Stimulated activated memory B cell treated with anti-CD40 and anti-IgM and Interleukin-4, amounts not matched to agents 10 μg/mL and 1 μg/mL and 100 μg/mL, for 72 hours (primary cell): ENCODE measurements at regions not wholly inside any gene's neighbourhood (a gene's known extent, or its start where the extent isn't known, plus 50 kb on each side); places are given as distances from the start of the nearest gene placed in this dataset.

Source experiments
- ATAC-seq: fragments of 150-1000 bp; cut with Tn5 transposase; 2 replicates; pipeline ENCODE4 v1.10.0; 2021
- H3K27ac Mint-ChIP-seq: one replicate; pipeline ENCODE4 v1.8.0; 2022; ENCODE audit warnings: mild to moderate bottlenecking, mixed read lengths
- H3K27me3 Mint-ChIP-seq: one replicate; pipeline ENCODE4 v1.8.0; 2022; ENCODE audit warnings: mixed read lengths
- H3K36me3 Mint-ChIP-seq: one replicate; pipeline ENCODE4 v1.8.0; 2022; ENCODE audit warnings: mixed read lengths
- H3K4me1 Mint-ChIP-seq: one replicate; pipeline ENCODE4 v1.8.0; 2022; ENCODE audit warnings: mixed read lengths
- H3K4me3 Mint-ChIP-seq: one replicate; pipeline ENCODE4 v1.8.0; 2022; ENCODE audit warnings: mild to moderate bottlenecking, moderate library complexity, mixed read lengths
- H3K9me3 Mint-ChIP-seq: one replicate; pipeline ENCODE4 v1.8.0; 2022; ENCODE audit warnings: mixed read lengths

DNA sequence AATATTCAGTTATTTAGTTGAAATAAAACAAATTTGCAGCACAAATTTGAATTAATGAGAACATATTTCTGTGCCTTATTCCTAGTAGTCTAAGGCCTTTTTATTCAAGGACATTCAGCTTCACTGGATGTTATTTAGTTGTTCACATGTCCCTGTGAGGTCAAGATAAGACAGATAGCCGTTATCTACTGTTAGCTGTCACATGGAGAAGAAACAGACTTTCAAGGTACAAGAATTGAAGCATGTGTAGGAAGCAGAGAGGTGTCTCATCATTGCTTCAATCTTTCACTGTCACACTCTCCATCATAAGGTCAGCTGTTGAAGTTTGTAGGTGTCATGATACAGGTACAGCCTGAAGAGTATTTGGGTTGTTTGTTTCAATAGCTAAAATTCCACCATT is 112.9 kb upstream of the JAG1 start:
- H3K27me3 Mint-ChIP-seq, result no peaks in the 10 kb centered on the region
- no peak overlapping the region for H3K27ac Mint-ChIP-seq
- H3K9me3 Mint-ChIP-seq, result peaks cover 6% of the 10 kb centered on the region
- H3K36me3 Mint-ChIP-seq, result no peaks in the 10 kb centered on the region
- ATAC-seq, result no peak
- no peak overlapping the region for H3K4me3 Mint-ChIP-seq
- no peaks in the 10 kb centered on the region for H3K4me1 Mint-ChIP-seq

DNA sequence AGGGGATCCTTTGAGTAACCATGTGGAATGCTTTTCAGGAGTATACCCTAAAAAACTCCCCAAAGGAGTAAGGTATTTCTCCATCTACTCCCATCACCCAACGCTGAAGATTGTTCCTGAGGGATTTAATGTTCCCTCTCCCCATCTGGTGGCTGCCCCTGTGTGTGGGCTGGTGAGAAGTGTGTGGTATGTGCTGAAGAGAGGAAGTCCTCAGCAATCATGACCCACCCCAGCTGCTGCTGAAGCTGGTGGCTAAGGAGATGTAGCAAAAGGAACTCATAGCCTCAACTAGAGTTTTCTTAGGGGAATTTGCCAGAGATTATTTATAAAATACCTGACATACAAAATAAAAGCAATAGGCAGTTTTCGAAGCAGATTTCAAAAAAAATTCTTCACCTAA is 114.3 kb upstream of the JAG1 start:
- Mint-ChIP-seq H3K27me3 (no peaks in the 10 kb centered on the region), H3K36me3 (no peaks in the 10 kb centered on the region), H3K4me1 (no peaks in the 10 kb centered on the region), H3K9me3 (peaks cover 9% of the 10 kb centered on the region), H3K4me3 (no peak overlapping the region), H3K27ac (no peak overlapping the region)
- no peak for ATAC-seq

DNA sequence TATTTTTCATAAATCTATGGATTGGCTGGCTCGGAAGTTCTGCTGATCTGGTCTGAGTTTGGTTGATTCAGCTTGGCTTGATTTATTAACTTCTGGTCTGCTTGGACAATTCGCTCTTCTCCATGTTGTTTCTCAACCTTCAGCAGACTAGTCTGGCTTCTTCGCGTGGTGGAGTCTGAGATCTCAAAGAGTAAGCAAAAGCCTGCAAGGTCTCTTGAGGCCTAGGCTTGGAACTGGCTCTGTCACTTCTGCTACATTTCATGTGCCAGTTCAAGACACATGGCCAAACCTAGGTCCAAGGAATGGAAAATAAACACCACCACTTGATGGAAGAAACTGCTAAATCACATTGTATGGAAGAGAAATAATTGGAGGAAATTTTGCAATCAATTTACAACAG is 115.1 kb upstream of the JAG1 start:
- no peak overlapping the region for H3K4me3 Mint-ChIP-seq
- no peak overlapping the region for H3K27ac Mint-ChIP-seq
- ATAC-seq, result no peak
- no peaks in the 10 kb centered on the region for H3K36me3 Mint-ChIP-seq
- H3K4me1 Mint-ChIP-seq, result no peaks in the 10 kb centered on the region
- H3K9me3 Mint-ChIP-seq, result peaks cover 9% of the 10 kb centered on the region
- no peaks in the 10 kb centered on the region for H3K27me3 Mint-ChIP-seq

DNA sequence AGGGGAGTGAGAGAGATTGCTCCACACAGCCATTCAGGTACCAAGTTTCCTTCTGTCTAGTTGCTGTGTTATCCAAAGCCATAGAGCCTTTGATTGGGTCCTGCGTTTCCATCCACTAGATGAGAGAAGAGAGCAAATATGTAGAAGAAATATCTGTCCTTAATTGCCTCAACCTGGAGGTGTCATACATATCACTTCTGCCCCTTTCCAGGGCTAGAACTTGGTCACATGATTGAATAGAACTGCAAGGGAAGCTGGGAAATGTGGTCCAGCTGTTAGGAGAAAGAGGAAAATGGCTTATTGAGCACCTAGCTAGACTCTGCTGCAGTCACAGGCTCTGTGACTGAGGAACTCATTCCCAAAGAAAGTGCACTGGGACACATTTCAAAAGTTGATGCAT is 115.6 kb upstream of the JAG1 start:
- H3K4me3 Mint-ChIP-seq, result no peak overlapping the region
- H3K27ac Mint-ChIP-seq, result no peak overlapping the region
- ATAC-seq, result no peak
- no peaks in the 10 kb centered on the region for H3K36me3 Mint-ChIP-seq
- no peaks in the 10 kb centered on the region for H3K4me1 Mint-ChIP-seq
- peaks cover 9% of the 10 kb centered on the region for H3K9me3 Mint-ChIP-seq
- no peaks in the 10 kb centered on the region for H3K27me3 Mint-ChIP-seq

DNA sequence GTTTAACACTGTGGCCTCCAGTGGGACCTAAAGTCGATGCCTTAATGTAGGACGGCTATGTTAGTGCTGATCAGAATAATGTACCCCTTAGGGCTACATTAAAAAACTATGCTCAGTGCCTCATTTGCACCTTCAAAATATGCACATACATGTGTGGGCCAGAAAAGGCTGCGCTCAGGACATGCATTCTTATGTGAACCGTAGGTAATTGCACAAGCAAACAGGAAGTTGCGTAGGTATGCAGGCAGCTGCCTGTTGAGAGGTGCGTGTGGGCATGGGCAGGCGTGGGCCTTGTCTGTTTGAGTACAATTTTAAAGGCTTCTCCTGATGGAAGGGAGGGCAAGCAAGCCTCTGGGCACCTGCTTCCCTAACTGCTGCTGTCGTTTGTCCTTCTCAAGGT is 116.2 kb upstream of the JAG1 start:
- H3K36me3 Mint-ChIP-seq, result no peaks in the 10 kb centered on the region
- no peak for ATAC-seq

DNA sequence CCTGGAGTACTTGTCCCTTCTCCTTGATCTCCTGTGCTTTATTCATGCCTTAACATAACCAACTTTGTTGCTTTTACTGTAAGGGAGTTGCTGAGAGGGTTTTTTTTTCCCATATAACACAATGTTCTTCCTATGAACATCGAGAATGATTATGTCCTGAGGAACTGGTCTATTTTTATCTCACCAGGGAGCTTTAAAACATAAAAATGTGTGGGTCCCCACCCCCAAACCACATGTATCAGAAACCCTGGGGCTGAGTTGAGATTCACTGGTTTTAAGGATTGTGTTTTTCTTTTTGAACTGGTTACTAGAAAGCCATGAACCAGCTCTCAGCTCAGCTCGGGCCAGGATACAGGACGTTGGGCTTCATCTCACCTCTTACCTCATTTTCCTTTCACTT is 118.5 kb upstream of the JAG1 start:
- H3K4me3 Mint-ChIP-seq, result no peak overlapping the region
- H3K27me3 Mint-ChIP-seq, result no peaks in the 10 kb centered on the region
- H3K4me1 Mint-ChIP-seq, result no peaks in the 10 kb centered on the region
- no peak overlapping the region for H3K27ac Mint-ChIP-seq
- no peaks in the 10 kb centered on the region for H3K36me3 Mint-ChIP-seq
- H3K9me3 Mint-ChIP-seq, result peaks cover 9% of the 10 kb centered on the region
- ATAC-seq, result no peak

More for the DNA sequence above, 116.2 kb upstream of the JAG1 start:
- H3K4me1 Mint-ChIP-seq, result no peaks in the 10 kb centered on the region
- H3K27me3 Mint-ChIP-seq, result no peaks in the 10 kb centered on the region
- peaks cover 9% of the 10 kb centered on the region for H3K9me3 Mint-ChIP-seq
- no peak overlapping the region for H3K4me3 Mint-ChIP-seq
- H3K27ac Mint-ChIP-seq, result no peak overlapping the region

DNA sequence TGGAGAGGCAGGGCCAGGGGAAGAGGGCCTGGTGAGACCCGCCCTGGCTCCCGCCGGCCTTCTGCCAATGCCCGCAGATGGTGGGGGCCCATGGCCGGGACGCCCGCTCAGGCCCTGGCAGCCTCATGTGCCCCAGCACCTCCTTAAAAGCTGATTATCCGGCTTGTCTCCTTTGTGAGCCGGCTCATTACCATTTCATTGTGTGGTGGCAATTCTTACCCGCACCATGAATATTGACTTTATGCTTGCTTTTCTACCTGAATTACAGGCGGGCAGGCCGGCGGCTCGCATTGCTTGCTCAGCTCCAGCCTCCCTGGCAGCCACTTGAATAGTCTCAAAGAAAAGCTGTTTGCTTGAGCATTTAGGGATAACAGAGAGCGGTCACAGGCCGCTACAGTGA is 120.0 kb upstream of the JAG1 start:
- no peak for ATAC-seq
- Mint-ChIP-seq H3K9me3 (peaks cover 6% of the 10 kb centered on the region), H3K36me3 (no peaks in the 10 kb centered on the region), H3K4me3 (no peak overlapping the region), H3K27me3 (no peaks in the 10 kb centered on the region), H3K4me1 (no peaks in the 10 kb centered on the region), H3K27ac (no peak overlapping the region)

DNA sequence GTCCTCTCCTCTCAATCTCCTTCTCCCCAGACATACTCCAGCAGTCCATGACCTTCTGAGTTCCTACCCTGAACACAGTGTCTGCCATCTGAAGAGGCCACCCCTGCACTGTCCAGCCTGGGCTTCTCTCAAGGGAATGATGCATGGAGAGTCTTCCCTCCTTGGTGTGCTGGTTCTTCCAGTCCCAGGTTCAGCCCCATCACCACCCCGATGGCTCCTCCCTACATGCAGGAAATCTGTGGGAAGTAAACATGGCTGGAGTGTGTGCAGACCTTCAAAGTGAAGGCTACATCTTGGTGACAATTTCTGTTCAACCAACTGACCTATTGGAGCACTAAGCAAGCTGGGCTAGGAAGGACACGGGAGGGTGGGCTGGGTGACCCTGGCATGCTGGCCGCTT is 121.0 kb upstream of the JAG1 start:
- Mint-ChIP-seq H3K9me3 (peaks cover 3% of the 10 kb centered on the region), H3K4me3 (no peak overlapping the region), H3K36me3 (no peaks in the 10 kb centered on the region), H3K27me3 (no peaks in the 10 kb centered on the region), H3K4me1 (no peaks in the 10 kb centered on the region), H3K27ac (no peak overlapping the region)
- ATAC-seq, result no peak

DNA sequence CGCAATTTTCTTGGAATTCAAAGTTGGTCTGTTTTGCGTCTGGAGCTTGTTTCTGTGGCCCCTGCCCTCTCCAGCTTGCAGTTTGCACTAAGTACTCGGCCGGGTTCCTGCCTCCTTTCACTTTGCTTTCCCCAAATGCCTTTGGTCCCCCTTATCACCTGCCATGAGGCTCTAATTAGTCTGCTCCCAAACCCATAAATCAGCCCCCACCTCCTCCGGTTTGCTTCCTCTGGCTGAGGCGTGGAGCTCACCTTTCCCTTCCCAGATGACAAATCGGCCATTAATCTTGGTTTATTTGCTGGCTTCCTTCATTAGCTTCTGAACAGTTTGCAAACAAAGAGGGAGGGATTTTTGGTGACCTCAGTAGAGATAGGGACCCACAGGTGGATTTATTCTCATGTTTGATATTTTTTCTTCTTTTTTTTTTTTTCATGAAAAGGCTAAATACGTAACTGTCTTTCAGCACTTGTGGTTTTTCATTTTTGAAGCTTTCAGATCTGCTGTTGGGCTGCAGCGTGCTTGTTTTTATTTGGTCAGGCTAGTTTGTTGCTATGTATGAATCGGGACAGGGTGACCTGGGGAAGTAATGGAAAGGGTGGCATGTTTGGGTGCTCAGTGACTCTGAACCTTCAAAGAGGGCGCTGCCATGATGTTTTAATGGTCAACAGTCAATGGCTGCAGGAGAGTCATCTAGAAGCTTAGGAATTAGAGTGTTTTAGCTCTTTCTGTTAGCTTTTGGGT is 121.7 kb upstream of the JAG1 start:
- H3K9me3 Mint-ChIP-seq, result peaks cover 3% of the 10 kb centered on the region
- no peak overlapping the region for H3K27ac Mint-ChIP-seq
- H3K36me3 Mint-ChIP-seq, result no peaks in the 10 kb centered on the region
- H3K4me3 Mint-ChIP-seq, result no peak overlapping the region
- no peaks in the 10 kb centered on the region for H3K4me1 Mint-ChIP-seq
- no peaks in the 10 kb centered on the region for H3K27me3 Mint-ChIP-seq
- ATAC-seq, result no peak

DNA sequence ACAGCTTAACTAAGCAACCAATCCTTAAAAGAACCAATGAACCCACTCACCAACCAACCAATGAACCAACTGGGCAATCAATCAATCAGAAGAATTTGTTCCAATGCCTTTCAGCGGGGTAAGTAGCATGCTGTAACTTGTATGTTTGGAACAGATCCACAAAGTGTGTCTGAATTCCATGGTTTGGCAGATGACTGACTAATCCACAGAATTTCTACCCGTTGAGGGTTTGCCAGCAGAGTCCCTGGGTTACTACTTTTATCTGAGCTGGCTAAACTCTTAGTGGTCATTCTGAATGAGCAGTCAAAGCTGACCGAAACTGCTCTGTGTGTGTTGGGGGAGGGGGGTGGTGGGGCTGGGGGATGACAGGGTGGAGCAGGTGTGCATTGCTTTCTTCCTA is 125.0 kb upstream of the JAG1 start:
- Mint-ChIP-seq H3K4me3 (no peak overlapping the region), H3K4me1 (no peaks in the 10 kb centered on the region), H3K9me3 (no peaks in the 10 kb centered on the region), H3K27ac (no peak overlapping the region), H3K36me3 (no peaks in the 10 kb centered on the region), H3K27me3 (no peaks in the 10 kb centered on the region)
- no peak for ATAC-seq

DNA sequence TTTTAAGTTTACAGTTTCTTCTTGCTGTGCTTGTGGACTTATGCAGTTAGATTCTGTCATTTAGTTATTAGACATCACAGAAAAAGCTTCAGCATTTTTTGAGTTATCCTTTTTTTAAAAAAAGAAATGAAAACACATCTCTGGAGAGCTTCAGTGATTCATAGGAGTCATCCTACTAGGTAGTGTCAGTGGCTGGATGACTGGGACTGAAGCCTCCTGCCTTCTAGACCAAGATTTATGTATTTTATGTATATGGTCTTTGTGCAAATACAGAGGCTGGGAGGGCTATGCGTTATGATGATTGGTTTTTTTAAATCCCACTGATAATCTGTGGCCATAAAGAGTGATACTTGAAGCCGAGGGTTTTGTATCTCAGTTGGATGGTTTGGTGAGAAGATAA is 125.9 kb upstream of the JAG1 start:
- Mint-ChIP-seq H3K9me3 (no peaks in the 10 kb centered on the region), H3K36me3 (no peaks in the 10 kb centered on the region), H3K27me3 (no peaks in the 10 kb centered on the region), H3K4me3 (no peak overlapping the region), H3K27ac (no peak overlapping the region), H3K4me1 (no peaks in the 10 kb centered on the region)
- no peak for ATAC-seq

DNA sequence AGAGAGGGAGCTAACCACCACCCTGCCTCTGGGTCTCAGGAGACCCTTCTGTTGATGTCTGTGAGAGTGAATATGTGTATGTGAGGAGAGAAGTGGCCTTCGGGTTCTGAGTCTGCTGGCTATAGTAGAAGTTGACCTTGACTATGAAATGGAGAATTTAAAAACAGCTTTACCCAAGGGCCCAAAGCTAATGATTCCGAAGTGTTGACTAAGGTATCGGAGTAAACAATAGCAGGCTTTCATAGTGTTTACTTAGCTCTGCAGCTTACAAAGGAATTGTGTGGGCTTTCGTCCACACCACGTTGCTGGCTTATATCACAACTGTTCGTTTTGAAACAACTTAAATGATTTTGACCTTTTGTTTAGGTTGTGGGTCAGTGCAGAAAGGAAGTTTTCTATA is 126.5 kb upstream of the JAG1 start:
- no peaks in the 10 kb centered on the region for H3K9me3 Mint-ChIP-seq
- no peaks in the 10 kb centered on the region for H3K27me3 Mint-ChIP-seq
- ATAC-seq, result no peak
- no peaks in the 10 kb centered on the region for H3K36me3 Mint-ChIP-seq
- no peaks in the 10 kb centered on the region for H3K4me1 Mint-ChIP-seq
- no peak overlapping the region for H3K27ac Mint-ChIP-seq
- no peak overlapping the region for H3K4me3 Mint-ChIP-seq

DNA sequence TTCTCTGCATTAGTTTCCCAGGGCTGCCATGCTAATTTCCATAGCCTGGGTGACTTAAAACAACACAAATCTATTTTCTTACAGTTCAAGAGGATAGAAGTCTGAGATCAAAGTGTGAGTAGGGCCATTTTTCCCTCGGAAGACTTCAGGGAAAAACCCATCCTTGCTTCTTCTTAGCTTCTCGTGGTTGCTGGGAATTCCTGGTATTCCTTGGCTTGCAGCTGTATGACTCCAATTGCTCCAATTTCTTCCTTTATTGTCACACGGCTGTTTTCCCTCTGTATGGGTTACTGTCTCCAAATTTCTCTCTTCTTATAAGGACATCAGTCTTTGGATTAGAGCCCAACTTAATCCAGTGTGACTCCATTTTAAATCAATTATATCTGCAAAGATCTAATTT is 128.4 kb upstream of the JAG1 start:
- Mint-ChIP-seq H3K36me3 (no peaks in the 10 kb centered on the region), H3K4me3 (no peak overlapping the region), H3K4me1 (no peaks in the 10 kb centered on the region), H3K27me3 (no peaks in the 10 kb centered on the region), H3K27ac (no peak overlapping the region), H3K9me3 (no peaks in the 10 kb centered on the region)
- no peak for ATAC-seq

DNA sequence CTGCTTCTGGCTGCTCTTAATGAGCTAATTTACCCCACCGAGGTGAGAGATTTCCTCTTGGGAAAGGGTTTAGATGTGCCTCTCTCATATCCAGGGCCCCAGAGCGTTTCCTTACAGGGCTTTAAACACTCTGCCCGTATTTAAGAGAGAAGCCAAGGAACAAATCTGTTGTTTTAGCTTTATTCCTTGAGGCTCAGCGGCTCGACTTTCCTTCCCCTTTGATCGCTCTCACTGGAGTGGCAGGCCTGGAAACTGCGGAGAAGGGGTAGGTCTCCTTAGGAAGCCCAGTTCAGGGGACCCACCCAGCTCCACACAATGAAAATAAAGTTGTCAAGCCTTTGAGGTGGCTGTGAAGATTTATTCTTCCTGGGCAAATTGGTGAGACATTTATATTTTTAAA is 132.0 kb upstream of the JAG1 start:
- Mint-ChIP-seq H3K27ac (no peak overlapping the region), H3K36me3 (no peaks in the 10 kb centered on the region), H3K9me3 (peaks cover 3% of the 10 kb centered on the region), H3K4me3 (no peak overlapping the region), H3K27me3 (no peaks in the 10 kb centered on the region), H3K4me1 (no peaks in the 10 kb centered on the region)
- ATAC-seq, result no peak

DNA sequence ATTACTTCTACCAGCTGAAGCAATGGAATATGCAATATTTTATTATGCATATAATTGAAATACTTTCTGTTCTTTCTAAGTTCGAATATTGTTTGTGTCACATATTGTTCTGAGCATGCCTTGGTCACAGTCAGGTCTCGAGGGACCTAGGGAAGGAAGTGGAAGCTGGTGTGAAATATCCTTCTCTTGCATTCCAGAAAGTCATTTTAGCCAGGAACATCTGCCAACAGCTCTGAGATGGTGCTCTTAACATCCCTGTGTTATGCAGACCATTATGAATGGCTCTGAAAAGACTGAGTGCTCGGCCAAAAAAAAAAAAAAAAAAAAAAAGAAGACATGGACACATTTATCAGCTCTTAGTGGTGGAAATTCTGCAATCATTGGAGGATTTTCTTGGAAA is 132.7 kb upstream of the JAG1 start:
- ATAC-seq, result no peak
- H3K4me3 Mint-ChIP-seq, result no peak overlapping the region
- H3K27me3 Mint-ChIP-seq, result no peaks in the 10 kb centered on the region
- H3K4me1 Mint-ChIP-seq, result no peaks in the 10 kb centered on the region
- H3K27ac Mint-ChIP-seq, result no peak overlapping the region
- H3K36me3 Mint-ChIP-seq, result no peaks in the 10 kb centered on the region
- peaks cover 3% of the 10 kb centered on the region for H3K9me3 Mint-ChIP-seq

DNA sequence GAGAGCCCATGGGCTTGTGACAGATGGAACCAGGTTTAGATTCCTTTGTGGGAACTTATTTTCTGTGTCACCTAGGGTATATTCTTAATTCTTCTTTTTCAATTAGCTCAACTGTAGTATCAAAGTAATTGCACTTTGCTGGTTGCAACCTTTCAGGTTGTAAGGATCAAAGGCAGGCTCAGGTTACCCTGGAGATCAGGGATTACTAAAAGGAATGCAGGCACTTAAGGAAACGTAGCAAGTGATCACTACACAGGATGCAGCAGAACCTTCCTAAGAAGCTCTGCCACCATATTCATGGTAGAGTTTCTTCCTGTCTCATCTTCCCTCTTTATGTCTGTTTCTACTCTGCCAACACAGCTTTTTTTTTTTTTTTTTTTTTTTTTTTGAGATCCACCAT is 133.2 kb upstream of the JAG1 start:
- Mint-ChIP-seq H3K27ac (no peak overlapping the region), H3K9me3 (peaks cover 3% of the 10 kb centered on the region), H3K4me3 (no peak overlapping the region), H3K36me3 (no peaks in the 10 kb centered on the region), H3K27me3 (no peaks in the 10 kb centered on the region), H3K4me1 (no peaks in the 10 kb centered on the region)
- ATAC-seq, result no peak
